ENCODE measurements at regions not wholly inside any gene's neighbourhood (a gene's known extent, or its start where the extent isn't known, plus 50 kb on each side); places are given as distances from the start of the nearest gene placed in this dataset.

- CTCF ChIA-PET (ENCODE audit: partially characterized antibody) = interaction anchor here (1.3 kb wide), 1 partner anchor 138 kb away, joined by 3 read pairs; no protein-coding TSS in a partner anchor
- no peak for FAIRE-seq
- no peak overlapping the region for H3K9ac ChIP-seq (replicated peaks in 1 of 4; ENCODE audit: extremely low read depth in 1 of 4, low read depth in 3 of 4, low read length in 3 of 4)
- H2BK15ac ChIP-seq (ENCODE audit: low read length) = no peak overlapping the region
- H2BK120ac ChIP-seq (replicated peaks; ENCODE audit: low read depth, low read length) = no peak overlapping the region
- H3K4ac ChIP-seq (replicated peaks; ENCODE audit: insufficient read length, low read depth, low read length) = no peak overlapping the region
- no peaks in the 10 kb centered on the region for H3K79me1 ChIP-seq (ENCODE audit: low read depth, low read length)
- H4K91ac ChIP-seq (replicated peaks; ENCODE audit: insufficient read length, low read length) = no peak overlapping the region
- no peak for DNase-seq (ENCODE audit: low read depth in 1 of 2, low spot score in 2 of 2)
- H2AFZ ChIP-seq (ENCODE audit: low read length) = no peak overlapping the region
- no peak overlapping the region for H3K56ac ChIP-seq (replicated peaks; ENCODE audit: insufficient read length, low read depth, low read length)
- POLR2A ChIA-PET (ENCODE audit: partially characterized antibody) = no interaction called here
- H3K4me2 ChIP-seq (ENCODE audit: insufficient read depth in 1 of 2, low read depth in 2 of 2, low read length in 2 of 2) = no peak overlapping the region
- no peak overlapping the region for H3K4me3 ChIP-seq (ENCODE audit: extremely low read depth in 1 of 4, insufficient read depth in 2 of 4, low read depth in 3 of 4, low read length in 4 of 4)
- H3K18ac ChIP-seq (ENCODE audit: extremely low read depth, low read length) = no peak overlapping the region
- no peaks in the 10 kb centered on the region; the same call in 1 of the 2 replicates for H3K23me2 ChIP-seq (ENCODE audit: low read depth, low read length)
- H3K27me3 ChIP-seq (replicated peaks in 1 of 4; ENCODE audit: control insufficient read depth in 3 of 4, extremely low read depth in 1 of 4, insufficient read depth in 3 of 4, low read length in 3 of 4) = no peaks in the 10 kb centered on the region
- no peak overlapping the region for H2BK5ac ChIP-seq (ENCODE audit: low read depth, low read length)
- no peak overlapping the region for H3K27ac ChIP-seq (ENCODE audit: low read depth, low read length)
- no peaks in the 10 kb centered on the region for H3K9me3 ChIP-seq (ENCODE audit: insufficient read depth in 2 of 2, low read depth in 1 of 2, low read length in 1 of 2)
- H2BK20ac ChIP-seq (ENCODE audit: low read length) = no peak overlapping the region
- H2AK5ac ChIP-seq (ENCODE audit: low read depth, low read length) = no peak overlapping the region
- no peak overlapping the region for H4K5ac ChIP-seq (ENCODE audit: insufficient read length, low read depth, low read length)
- TF ChIP-seq MAFK (IDR thresholded peaks at IDR 0.05; ENCODE audit: low read depth, low read length) (no peak), FOSL1 (IDR thresholded peaks at IDR 0.05; ENCODE audit: insufficient read depth, low read depth, low read length) (no peak), RBBP5 (IDR thresholded peaks at IDR 0.05; ENCODE audit: borderline replicate concordance, low read depth, low read length) (no peak), EGR1 (IDR thresholded peaks at IDR 0.05; ENCODE audit: borderline replicate concordance, low read depth, low read length) (no peak), BRCA1 (IDR thresholded peaks at IDR 0.05; ENCODE audit: low read depth, low read length) (no peak), CREB1 (IDR thresholded peaks at IDR 0.05) (no peak), CBX5 (IDR thresholded peaks at IDR 0.05; ENCODE audit: low read depth, low read length) (no peak)
- TF ChIP-seq, protein P1, sequence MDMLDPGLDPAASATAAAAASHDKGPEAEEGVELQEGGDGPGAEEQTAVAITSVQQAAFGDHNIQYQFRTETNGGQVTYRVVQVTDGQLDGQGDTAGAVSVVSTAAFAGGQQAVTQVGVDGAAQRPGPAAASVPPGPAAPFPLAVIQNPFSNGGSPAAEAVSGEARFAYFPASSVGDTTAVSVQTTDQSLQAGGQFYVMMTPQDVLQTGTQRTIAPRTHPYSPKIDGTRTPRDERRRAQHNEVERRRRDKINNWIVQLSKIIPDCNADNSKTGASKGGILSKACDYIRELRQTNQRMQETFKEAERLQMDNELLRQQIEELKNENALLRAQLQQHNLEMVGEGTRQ (IDR thresholded peaks at IDR 0.05; ENCODE audit: low read length) = no peak
- no peak overlapping the region for H3K23ac ChIP-seq (ENCODE audit: insufficient read length)
- no peaks in the 10 kb centered on the region for H4K20me1 ChIP-seq (replicated peaks in 1 of 2; ENCODE audit: control insufficient read depth in 1 of 2, insufficient read depth in 2 of 2, low read length in 2 of 2)
- no peak overlapping the region for H3K14ac ChIP-seq (ENCODE audit: insufficient read length)
- H3K4me1 ChIP-seq (replicated peaks in 1 of 4; ENCODE audit: control insufficient read depth in 3 of 4, insufficient read depth in 4 of 4, low read length in 3 of 4) = peaks cover 0 to 3% (median 0%) of the 10 kb centered on the region in 4 experiments; a peak in 1 of 7 replicates
- H3K79me2 ChIP-seq (ENCODE audit: control insufficient read depth in 1 of 2, insufficient read depth in 2 of 2, low read length in 2 of 2) = no peaks in the 10 kb centered on the region
- H2BK12ac ChIP-seq (ENCODE audit: low read depth, low read length) = no peak overlapping the region
- H3K36me3 ChIP-seq (ENCODE audit: control insufficient read depth in 2 of 4, insufficient read depth in 4 of 4, low read length in 3 of 4) = no peaks in the 10 kb centered on the region
- H4K8ac ChIP-seq (ENCODE audit: extremely low read depth, insufficient read depth, low read length) = no peak overlapping the region
Measured at GRCh38 chr12:84704856-84705255, 207.7 kb downstream of the SLC6A15 start.

Data from H1 (cell line).